ENCODE measurements at regions not wholly inside any gene's neighbourhood (a gene's known extent, or its start where the extent isn't known, plus 50 kb on each side); places are given as distances from the start of the nearest gene placed in this dataset.

DNA sequence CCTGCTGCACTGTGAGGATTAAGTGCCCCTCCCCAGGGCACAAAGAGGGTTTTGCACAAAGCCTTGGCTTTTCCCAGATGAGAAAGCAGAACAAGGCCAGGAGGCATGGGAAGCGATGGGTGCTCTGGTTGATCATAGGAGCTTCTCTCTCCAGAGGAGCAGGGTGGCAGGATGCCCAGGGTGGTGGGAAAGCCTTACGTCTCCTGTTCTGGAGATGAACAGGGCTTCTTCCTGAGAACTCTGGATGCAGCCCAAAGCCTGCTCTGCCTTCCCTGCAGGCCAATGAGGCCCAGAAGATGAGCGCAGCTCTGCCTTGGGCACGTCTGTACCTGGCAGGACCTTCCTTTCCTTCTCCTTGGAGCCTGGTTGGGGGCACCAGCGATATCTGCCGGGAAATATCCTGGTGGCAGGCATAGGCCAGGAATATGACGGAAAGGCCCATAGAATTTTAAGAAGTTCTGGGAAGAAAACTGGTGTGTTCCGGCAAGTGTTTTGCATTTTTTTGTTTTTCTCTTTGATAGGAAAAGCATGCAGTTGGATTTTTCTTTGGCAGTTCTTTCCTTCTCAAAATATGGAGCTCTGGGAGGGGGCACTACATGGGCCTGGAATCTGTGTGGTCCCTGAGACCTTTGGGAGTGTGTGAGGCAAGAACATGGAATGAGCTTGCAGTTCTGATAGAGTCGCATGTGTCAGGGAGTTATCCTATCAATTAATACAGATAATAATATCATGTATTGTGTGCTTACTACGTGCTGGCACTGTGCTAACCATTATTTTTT is 253.2 kb upstream of the KLF4 start:
- no peaks in the 10 kb centered on the region for H3K36me3 Mint-ChIP-seq (ENCODE audit: low read depth)
- H3K27me3 Mint-ChIP-seq (ENCODE audit: low read depth) = no peaks in the 10 kb centered on the region
- no peak overlapping the region for H3K4me3 Mint-ChIP-seq
- no peak overlapping the region for H3K27ac Mint-ChIP-seq
- no peaks in the 10 kb centered on the region for H3K4me1 Mint-ChIP-seq (ENCODE audit: low read depth)
- no peaks in the 10 kb centered on the region for H3K9me3 Mint-ChIP-seq

DNA sequence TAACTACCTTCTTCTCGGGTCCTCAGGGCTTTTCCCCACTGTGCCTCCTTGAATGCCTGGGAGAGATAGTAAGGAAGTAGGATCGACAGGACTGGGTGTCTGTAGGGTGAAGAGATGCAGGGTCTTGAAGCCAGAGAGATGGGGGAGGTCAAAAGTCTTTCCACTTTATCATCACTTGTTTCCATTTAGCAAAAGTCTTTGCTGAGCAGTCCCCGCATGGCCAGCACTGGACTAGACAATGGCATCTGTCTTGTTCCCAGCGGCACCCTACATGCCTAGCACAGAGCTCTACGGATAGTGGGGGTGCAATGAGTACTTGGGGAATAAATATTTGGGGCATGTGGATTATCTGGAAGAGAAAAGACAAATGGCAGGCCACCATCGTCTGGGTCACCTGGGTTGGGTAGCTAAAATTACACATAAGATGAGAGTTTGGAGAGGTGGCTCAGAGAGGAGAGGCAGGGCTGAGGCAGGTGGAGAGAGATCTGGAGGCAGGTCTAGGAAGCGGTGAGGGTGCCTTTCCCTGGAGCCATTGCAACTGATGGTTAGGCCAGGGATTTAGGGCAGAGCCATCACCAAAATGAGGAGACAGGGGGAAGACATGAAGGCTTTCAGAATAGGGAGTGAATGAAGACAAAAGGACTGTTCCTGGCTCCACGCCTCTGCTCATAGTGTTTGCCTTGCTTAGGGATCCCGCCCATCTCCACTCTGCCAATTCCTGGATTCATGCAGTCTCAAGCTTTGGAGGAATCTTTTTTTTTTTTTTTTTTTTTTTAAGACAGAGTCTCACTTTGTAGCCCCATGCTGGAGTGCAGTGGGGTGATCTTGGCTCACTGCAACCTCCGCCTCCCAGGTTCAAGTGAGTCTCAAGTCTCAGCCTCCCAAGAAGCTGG is 250.8 kb upstream of the KLF4 start:
- no peaks in the 10 kb centered on the region for H3K4me1 Mint-ChIP-seq (ENCODE audit: low read depth)
- H3K27me3 Mint-ChIP-seq (ENCODE audit: low read depth) = no peaks in the 10 kb centered on the region
- no peaks in the 10 kb centered on the region for H3K9me3 Mint-ChIP-seq
- no peak overlapping the region for H3K27ac Mint-ChIP-seq
- no peaks in the 10 kb centered on the region for H3K36me3 Mint-ChIP-seq (ENCODE audit: low read depth)
- no peak overlapping the region for H3K4me3 Mint-ChIP-seq

- Mint-ChIP-seq H3K4me3 (no peak overlapping the region), H3K27me3 (ENCODE audit: low read depth) (no peaks in the 10 kb centered on the region), H3K36me3 (ENCODE audit: low read depth) (no peaks in the 10 kb centered on the region), H3K4me1 (ENCODE audit: low read depth) (no peaks in the 10 kb centered on the region), H3K27ac (no peak overlapping the region), H3K9me3 (no peaks in the 10 kb centered on the region)
Measured at GRCh38 chr9:107739601-107740082, 250.1 kb upstream of the KLF4 start.

GRCh38 chr9:107738789-107739188 is 249.2 kb upstream of the KLF4 start:
- Mint-ChIP-seq H3K27ac (no peak overlapping the region), H3K9me3 (no peaks in the 10 kb centered on the region), H3K27me3 (ENCODE audit: low read depth) (no peaks in the 10 kb centered on the region), H3K4me3 (no peak overlapping the region), H3K4me1 (ENCODE audit: low read depth) (no peaks in the 10 kb centered on the region), H3K36me3 (ENCODE audit: low read depth) (no peaks in the 10 kb centered on the region)

DNA sequence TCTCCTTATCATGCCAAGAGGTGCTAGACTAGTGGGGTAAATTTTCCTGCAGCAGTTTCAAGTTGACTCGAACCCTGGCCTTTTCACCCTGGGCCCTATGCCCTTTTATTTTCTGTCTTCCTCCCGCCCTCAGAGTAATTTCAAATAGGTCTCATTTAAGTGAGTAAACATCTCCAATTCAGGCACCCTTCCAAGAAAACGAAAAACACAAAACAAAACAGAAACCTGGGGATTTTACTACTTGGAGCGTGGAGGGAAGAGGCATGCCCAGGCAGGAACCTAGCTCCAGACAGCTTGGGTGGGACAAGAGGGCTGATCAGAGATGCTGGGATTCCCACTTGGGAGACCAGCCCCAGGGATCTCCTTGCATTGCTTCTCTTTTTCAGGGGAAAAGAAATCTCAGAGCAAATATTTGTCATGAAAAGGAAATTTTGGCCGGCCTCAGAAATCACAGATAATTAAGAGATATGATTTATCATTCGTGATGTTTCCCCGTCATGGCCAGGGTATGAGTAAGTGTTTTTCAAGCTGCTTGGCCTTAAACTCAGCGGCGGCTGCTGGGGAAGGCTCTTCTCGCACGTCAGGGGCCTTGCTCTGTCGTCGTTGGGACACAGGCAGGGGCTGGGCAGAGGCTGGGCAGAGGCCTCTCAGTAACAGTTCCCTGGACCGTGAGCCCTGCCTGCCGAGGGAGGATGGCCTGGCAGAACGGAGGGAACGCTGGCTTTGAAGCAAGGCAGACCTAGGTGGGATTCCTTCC is 248.6 kb upstream of the KLF4 start:
- Mint-ChIP-seq H3K27ac (no peak overlapping the region), H3K9me3 (no peaks in the 10 kb centered on the region), H3K4me3 (no peak overlapping the region), H3K36me3 (ENCODE audit: low read depth) (no peaks in the 10 kb centered on the region), H3K27me3 (ENCODE audit: low read depth) (no peaks in the 10 kb centered on the region), H3K4me1 (ENCODE audit: low read depth) (no peaks in the 10 kb centered on the region)

- Mint-ChIP-seq H3K27ac (no peak overlapping the region), H3K36me3 (ENCODE audit: low read depth) (no peaks in the 10 kb centered on the region), H3K9me3 (no peaks in the 10 kb centered on the region), H3K27me3 (ENCODE audit: low read depth) (no peaks in the 10 kb centered on the region), H3K4me1 (ENCODE audit: low read depth) (no peaks in the 10 kb centered on the region), H3K4me3 (no peak overlapping the region)
Measured at GRCh38 chr9:107737610-107737986, 248.0 kb upstream of the KLF4 start.

DNA sequence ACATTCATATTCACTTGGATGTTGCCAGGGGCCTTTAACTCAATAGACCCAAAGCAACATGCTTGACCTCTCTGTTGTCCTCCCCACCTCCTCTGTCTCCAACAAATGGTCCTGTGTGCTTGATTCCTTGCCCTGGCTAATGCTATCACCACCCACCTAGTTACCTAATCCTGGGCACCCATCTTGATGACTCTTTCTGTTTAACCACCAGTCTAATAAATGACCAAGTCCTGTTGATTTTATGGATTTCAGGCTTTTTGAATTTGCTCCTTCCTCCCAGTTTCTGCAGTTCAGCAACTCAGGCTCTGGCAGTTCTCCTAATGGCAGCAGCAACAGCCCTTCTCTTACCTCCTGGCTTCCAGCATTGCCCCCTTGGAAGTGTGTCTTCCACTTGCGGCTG is 246.3 kb upstream of the KLF4 start:
- Mint-ChIP-seq H3K9me3 (no peaks in the 10 kb centered on the region), H3K27me3 (ENCODE audit: low read depth) (no peaks in the 10 kb centered on the region), H3K36me3 (ENCODE audit: low read depth) (no peaks in the 10 kb centered on the region), H3K4me1 (ENCODE audit: low read depth) (no peaks in the 10 kb centered on the region), H3K4me3 (no peak overlapping the region), H3K27ac (no peak overlapping the region)

- Mint-ChIP-seq H3K4me1 (ENCODE audit: low read depth) (no peaks in the 10 kb centered on the region), H3K27ac (no peak overlapping the region), H3K9me3 (peaks cover 2% of the 10 kb centered on the region), H3K36me3 (ENCODE audit: low read depth) (no peaks in the 10 kb centered on the region), H3K4me3 (no peak overlapping the region), H3K27me3 (ENCODE audit: low read depth) (no peaks in the 10 kb centered on the region)
Measured at GRCh38 chr9:107734256-107735013, 244.9 kb upstream of the KLF4 start.

DNA sequence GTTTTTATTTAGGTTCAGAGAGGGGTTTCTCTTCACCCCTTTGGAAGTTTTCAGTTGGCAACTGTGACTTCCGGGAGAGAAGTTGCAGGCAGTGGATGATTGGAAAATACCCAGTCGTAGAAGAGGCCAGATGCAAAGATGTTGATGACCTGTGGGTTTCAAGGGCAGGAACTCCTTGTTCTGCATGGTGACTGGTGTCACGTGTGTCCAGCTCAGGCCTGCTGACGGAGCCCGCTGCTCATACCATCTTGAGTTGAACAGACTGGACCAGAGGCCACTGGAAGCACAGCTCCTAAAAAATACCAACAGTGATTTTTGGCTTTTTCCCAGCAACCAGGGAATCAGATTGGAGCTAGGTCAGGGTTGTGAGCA is 243.9 kb upstream of the KLF4 start:
- Mint-ChIP-seq H3K27ac (no peak overlapping the region), H3K27me3 (ENCODE audit: low read depth) (no peaks in the 10 kb centered on the region), H3K4me3 (no peak overlapping the region), H3K9me3 (peaks cover 4% of the 10 kb centered on the region), H3K36me3 (ENCODE audit: low read depth) (no peaks in the 10 kb centered on the region), H3K4me1 (ENCODE audit: low read depth) (no peaks in the 10 kb centered on the region)

GRCh38 chr9:107732781-107733522 is 243.4 kb upstream of the KLF4 start:
- Mint-ChIP-seq H3K27ac (no peak overlapping the region), H3K36me3 (ENCODE audit: low read depth) (no peaks in the 10 kb centered on the region), H3K27me3 (ENCODE audit: low read depth) (no peaks in the 10 kb centered on the region), H3K4me3 (no peak overlapping the region), H3K9me3 (peaks cover 4% of the 10 kb centered on the region), H3K4me1 (ENCODE audit: low read depth) (no peaks in the 10 kb centered on the region)

DNA sequence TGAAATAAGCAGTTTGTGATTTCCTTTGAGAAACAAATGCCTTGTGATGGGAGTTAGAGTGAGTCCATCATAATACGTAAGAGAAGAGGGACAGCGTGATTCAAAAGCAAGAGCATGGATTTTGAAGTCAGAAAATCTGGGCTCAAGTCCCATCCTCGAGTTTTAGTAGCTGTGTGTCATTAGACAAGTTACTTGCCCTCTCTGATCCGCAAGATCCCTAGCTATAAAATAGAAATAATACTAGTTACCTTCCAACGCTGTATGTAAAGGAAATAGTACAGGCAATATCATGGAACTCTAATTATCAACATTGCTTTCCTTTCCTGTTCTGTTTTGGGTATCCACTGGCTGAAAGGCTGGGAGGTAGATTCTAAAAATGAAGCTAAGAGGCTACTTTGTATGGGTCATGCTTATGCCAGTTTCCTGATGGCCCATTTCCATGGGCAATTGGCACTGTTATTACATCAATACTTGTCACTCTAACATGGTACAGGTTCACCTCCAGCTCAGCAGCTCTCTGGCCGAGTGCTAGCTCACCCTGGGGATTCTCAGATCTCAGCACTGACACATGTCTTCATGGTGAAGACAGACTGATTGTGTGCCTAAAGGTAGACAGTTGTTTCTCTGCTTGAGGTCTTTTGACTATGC is 241.7 kb upstream of the KLF4 start:
- Mint-ChIP-seq H3K27ac (no peak overlapping the region), H3K36me3 (ENCODE audit: low read depth) (no peaks in the 10 kb centered on the region), H3K4me1 (ENCODE audit: low read depth) (no peaks in the 10 kb centered on the region), H3K9me3 (peaks cover 10% of the 10 kb centered on the region), H3K4me3 (no peak overlapping the region), H3K27me3 (ENCODE audit: low read depth) (no peaks in the 10 kb centered on the region)

DNA sequence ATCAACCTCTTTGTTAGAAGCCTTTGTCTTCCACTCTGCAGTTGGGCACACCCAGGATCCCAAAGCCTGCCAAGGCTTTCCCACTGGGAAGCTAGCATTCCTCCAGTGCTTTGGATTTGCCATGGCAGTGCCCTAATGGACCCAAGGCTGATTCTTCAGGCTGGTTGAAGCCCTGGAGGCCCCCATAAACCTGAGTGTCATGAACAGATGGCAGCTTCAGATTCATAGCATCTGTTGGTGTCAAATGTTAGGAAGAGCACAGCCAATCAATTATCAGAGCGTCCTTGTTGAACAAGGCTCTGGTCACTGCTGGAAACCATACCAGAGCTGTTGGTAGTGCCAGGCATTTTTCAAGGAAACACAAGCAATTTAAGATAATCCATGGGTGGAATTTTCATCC is 241.1 kb upstream of the KLF4 start:
- no peak overlapping the region for H3K27ac Mint-ChIP-seq
- peaks cover 10% of the 10 kb centered on the region for H3K9me3 Mint-ChIP-seq
- no peaks in the 10 kb centered on the region for H3K36me3 Mint-ChIP-seq (ENCODE audit: low read depth)
- H3K27me3 Mint-ChIP-seq (ENCODE audit: low read depth) = no peaks in the 10 kb centered on the region
- no peak overlapping the region for H3K4me3 Mint-ChIP-seq
- H3K4me1 Mint-ChIP-seq (ENCODE audit: low read depth) = no peaks in the 10 kb centered on the region

DNA sequence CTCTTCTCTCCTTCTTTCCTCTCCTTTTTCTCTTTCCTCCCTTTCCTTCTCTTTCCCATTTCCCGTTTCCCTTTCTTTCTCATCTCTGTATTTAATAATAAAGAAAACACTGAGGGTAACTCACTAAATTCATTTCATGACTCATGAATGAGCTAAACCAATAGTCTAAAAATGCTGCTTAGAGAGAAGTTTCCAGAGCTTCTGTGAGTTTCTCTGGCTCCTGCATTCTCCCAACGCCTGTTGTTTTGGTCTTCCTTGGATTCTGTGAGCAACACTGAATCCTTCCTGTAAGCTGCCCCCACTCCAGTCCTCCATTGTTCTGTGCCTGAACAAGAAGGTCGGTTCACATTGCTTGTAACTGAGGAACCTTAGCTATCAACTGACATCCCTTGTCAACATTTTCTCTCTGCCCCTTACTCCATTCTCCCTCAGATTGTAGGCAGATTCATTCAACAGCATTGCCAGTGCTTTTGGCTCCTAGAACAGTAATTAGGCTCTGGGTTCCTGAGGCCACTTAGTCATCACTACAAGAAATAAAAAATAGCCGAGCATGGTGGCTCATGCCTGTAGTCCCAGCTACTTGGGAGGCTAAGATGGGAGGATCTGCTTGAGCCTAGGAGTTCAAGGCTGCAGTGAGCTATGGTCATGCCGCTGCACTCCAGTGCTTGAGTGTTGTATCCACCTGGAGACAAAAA is 237.7 kb upstream of the KLF4 start:
- Mint-ChIP-seq H3K36me3 (ENCODE audit: low read depth) (no peaks in the 10 kb centered on the region), H3K4me1 (ENCODE audit: low read depth) (no peaks in the 10 kb centered on the region), H3K9me3 (peaks cover 15% of the 10 kb centered on the region), H3K27me3 (ENCODE audit: low read depth) (no peaks in the 10 kb centered on the region), H3K4me3 (no peak overlapping the region), H3K27ac (no peak overlapping the region)
